ENCODE measurements at regions not wholly inside any gene's neighbourhood (a gene's known extent, or its start where the extent isn't known, plus 50 kb on each side); places are given as distances from the start of the nearest gene placed in this dataset.

GRCh38 chr2:158042245-158042644 is 59.4 kb upstream of the UPP2 start:
- H3K4me2 ChIP-seq (ENCODE audit: insufficient read depth, low read length) = no peak overlapping the region
- no peaks in the 10 kb centered on the region for H3K36me3 ChIP-seq (ENCODE audit: control insufficient read depth in 2 of 2, extremely low read depth in 1 of 2, insufficient read depth in 2 of 2, low read length in 2 of 2)
- dilution Hi-C loops (cut with MboI; ENCODE audit: extremely low pct_ligation_motif_present, low sequenced_read_pairs) (no loop called here), intact Hi-C loops (cut with micrococcal nuclease) (no loop called here)
- FAIRE-seq (no peak), DNase-seq (ENCODE audit: low read depth, low spot score) (no peak)
- no peak overlapping the region for H3K9ac ChIP-seq (replicated peaks; ENCODE audit: extremely low read depth, insufficient read depth, low read length)
- no peaks in the 10 kb centered on the region for H3K9me1 ChIP-seq (replicated peaks; ENCODE audit: control insufficient read depth, extremely low read depth, insufficient read depth, low read length)
- no peaks in the 10 kb centered on the region for H3K9me3 ChIP-seq (replicated peaks; ENCODE audit: control insufficient read depth, insufficient read depth, low read length)
- no TSS peak for BruUV-seq (replicated peaks)
- TF ChIP-seq, protein P1, sequence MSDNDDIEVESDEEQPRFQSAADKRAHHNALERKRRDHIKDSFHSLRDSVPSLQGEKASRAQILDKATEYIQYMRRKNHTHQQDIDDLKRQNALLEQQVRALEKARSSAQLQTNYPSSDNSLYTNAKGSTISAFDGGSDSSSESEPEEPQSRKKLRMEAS (IDR thresholded peaks at IDR 0.05; ENCODE audit: insufficient read depth, insufficient read length) = no peak
- TF ChIP-seq FOS (IDR thresholded peaks at IDR 0.05; ENCODE audit: borderline replicate concordance, insufficient read depth, low read length) (no peak), POLR2AphosphoS5 (IDR thresholded peaks at IDR 0.05; ENCODE audit: insufficient read depth, low read depth, low read length) (no peak), EZH2 (IDR thresholded peaks at IDR 0.05; ENCODE audit: borderline replicate concordance, low read depth, low read length, severe bottlenecking) (no peak), POLR2A (IDR thresholded peaks at IDR 0.05; ENCODE audit: low read depth, low read length) (no peak), JUN (IDR thresholded peaks at IDR 0.05; ENCODE audit: borderline replicate concordance, insufficient read depth, insufficient read length, low read depth) (no peak), MYC (IDR thresholded peaks at IDR 0.05; ENCODE audit: low read depth, low read length) (no peak), GATA2 (IDR thresholded peaks at IDR 0.05; ENCODE audit: insufficient read depth, insufficient read length, low read depth, low read length) (no peak)
- TF ChIP-seq, protein P2, sequence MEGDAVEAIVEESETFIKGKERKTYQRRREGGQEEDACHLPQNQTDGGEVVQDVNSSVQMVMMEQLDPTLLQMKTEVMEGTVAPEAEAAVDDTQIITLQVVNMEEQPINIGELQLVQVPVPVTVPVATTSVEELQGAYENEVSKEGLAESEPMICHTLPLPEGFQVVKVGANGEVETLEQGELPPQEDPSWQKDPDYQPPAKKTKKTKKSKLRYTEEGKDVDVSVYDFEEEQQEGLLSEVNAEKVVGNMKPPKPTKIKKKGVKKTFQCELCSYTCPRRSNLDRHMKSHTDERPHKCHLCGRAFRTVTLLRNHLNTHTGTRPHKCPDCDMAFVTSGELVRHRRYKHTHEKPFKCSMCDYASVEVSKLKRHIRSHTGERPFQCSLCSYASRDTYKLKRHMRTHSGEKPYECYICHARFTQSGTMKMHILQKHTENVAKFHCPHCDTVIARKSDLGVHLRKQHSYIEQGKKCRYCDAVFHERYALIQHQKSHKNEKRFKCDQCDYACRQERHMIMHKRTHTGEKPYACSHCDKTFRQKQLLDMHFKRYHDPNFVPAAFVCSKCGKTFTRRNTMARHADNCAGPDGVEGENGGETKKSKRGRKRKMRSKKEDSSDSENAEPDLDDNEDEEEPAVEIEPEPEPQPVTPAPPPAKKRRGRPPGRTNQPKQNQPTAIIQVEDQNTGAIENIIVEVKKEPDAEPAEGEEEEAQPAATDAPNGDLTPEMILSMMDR (IDR thresholded peaks at IDR 0.05; ENCODE audit: extremely low read depth in 1 of 2, insufficient read depth in 1 of 2, low read depth in 1 of 2, low read length in 2 of 2) = no peak
- POLR2A ChIA-PET = no interaction called here
- H3K79me2 ChIP-seq (ENCODE audit: control insufficient read depth, insufficient read depth, low read length) = no peaks in the 10 kb centered on the region
- no peak overlapping the region for H3K4me3 ChIP-seq (replicated peaks in 1 of 3; ENCODE audit: insufficient read depth in 1 of 3, low read depth in 1 of 3, low read length in 3 of 3)
- no peaks in the 10 kb centered on the region for H3K4me1 ChIP-seq (ENCODE audit: control insufficient read depth, extremely low read depth, insufficient read depth, low read length)
- no peak overlapping the region for H2AFZ ChIP-seq (ENCODE audit: low read depth, low read length)
- no peak overlapping the region for H3K27ac ChIP-seq (ENCODE audit: insufficient read depth, low read depth, low read length)
- H3K27me3 ChIP-seq (ENCODE audit: control insufficient read depth in 2 of 2, insufficient read depth in 2 of 2, low read length in 2 of 2) = peaks cover 4 to 9% of the 10 kb centered on the region in 2 experiments
- no peaks in the 10 kb centered on the region for H4K20me1 ChIP-seq (replicated peaks; ENCODE audit: control insufficient read depth, extremely low read depth, insufficient read depth, low read length)
- CTCF ChIA-PET = interaction anchor here (0.9 kb wide), 1 partner anchor 18 kb away, joined by 5 read pairs; no protein-coding TSS in a partner anchor

All from endothelial cell of umbilical vein (primary cell).